GM23248 (cell line): ENCODE measurements at regions not wholly inside any gene's neighbourhood (a gene's known extent, or its start where the extent isn't known, plus 50 kb on each side); places are given as distances from the start of the nearest gene placed in this dataset.

Experiments used
- EZH2 ChIP-seq: fragments of 200-600 bp; sonication (generic); IDR thresholded peaks from 2 replicates; pipeline ENCODE4 v1.6.1; 2018; ENCODE audit warnings: antibody characterized with exemption, mild to moderate bottlenecking; ENCODE audit not compliant: insufficient read depth, poor library complexity, severe bottlenecking
- EZH2phosphoT487 ChIP-seq: fragments of 200-600 bp; sonication (generic); IDR thresholded peaks from 2 replicates; pipeline ENCODE4 v1.6.1; 2018; ENCODE audit warnings: antibody characterized with exemption, moderate library complexity, mild to moderate bottlenecking, low read depth; ENCODE audit not compliant: insufficient read depth

DNA sequence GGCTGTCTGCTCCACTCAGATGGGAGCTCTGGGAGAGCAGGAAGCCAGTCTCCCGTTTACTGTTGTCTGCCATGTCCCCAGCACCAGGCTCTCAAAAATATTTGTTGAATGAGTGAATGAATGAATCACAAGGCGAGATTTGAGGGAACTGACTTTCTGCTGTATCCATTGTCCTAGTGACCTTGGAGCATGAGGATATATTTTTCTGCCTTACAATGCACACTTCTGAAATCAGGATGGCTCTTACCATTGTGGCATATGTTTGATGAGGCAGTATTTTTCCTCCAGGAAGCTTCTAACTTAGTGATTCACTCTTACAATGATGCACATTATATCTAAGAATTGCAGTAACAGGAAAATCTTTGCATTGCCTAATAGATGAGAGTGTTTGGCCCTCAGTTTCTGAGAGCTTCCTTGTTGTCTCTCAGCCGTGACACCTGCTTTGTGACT, 136.4 kb downstream of the RPS24 start:
- TF ChIP-seq EZH2 (no peak), EZH2phosphoT487 (no peak)
